Cardiac muscle cell (in vitro differentiated cells and primary cell): ENCODE measurements at regions not wholly inside any gene's neighbourhood (a gene's known extent, or its start where the extent isn't known, plus 50 kb on each side); places are given as distances from the start of the nearest gene placed in this dataset.

Experiments used
- DNase-seq, 2 donors: peaks; one replicate each; pipeline versions ENCODE4 v3.0.0 to v3.0.0-alpha.2; 2010 to 2017; ENCODE audit warnings: low read depth in 1 of 2, low spot score in 1 of 2
- H3K27ac ChIP-seq: fragments of 200-600 bp; sonication (generic); 2 replicates; pipeline ENCODE4 v1.5.1; 2016
- H3K27me3 ChIP-seq: fragments of 200-600 bp; sonication (generic); 2 replicates; pipeline ENCODE4 v1.6.0; 2016; ENCODE audit warnings: control low read depth
- H3K36me3 ChIP-seq: fragments of 200-600 bp; sonication (generic); 2 replicates; pipeline ENCODE4 v1.5.1; 2016; ENCODE audit warnings: control low read depth
- H3K4me1 ChIP-seq: fragments of 200-600 bp; sonication (generic); 2 replicates; pipeline ENCODE4 v1.8.1; 2017; ENCODE audit warnings: low read depth, mild to moderate bottlenecking, mixed run types
- H3K4me3 ChIP-seq: fragments of 200-600 bp; sonication (generic); 2 replicates; pipeline ENCODE4 v1.5.1; 2016; ENCODE audit warnings: mild to moderate bottlenecking
- H3K9me3 ChIP-seq: fragments of 200-600 bp; sonication (generic); 2 replicates; pipeline ENCODE4 v1.5.1; 2017; ENCODE audit warnings: low read depth, mild to moderate bottlenecking, control low read depth
- CTCF ChIP-seq: IDR thresholded peaks from 2 replicates; pipeline ENCODE4 v1.5.1; 2012; ENCODE audit warnings: low read depth, mild to moderate bottlenecking, low read length

- H3K4me3 ChIP-seq: no peak overlapping the region
- no peaks in the 10 kb centered on the region for H3K27me3 ChIP-seq
- no peak for TF ChIP-seq CTCF
- no peak overlapping the region for H3K27ac ChIP-seq
- H3K36me3 ChIP-seq: no peaks in the 10 kb centered on the region
- no peak for DNase-seq
- H3K9me3 ChIP-seq: no peaks in the 10 kb centered on the region
- H3K4me1 ChIP-seq: no peaks in the 10 kb centered on the region
Measured at GRCh38 chr9:113754739-113755138, 121.4 kb upstream of the ZNF618 start.

- DNase-seq: no peak
- Histone ChIP-seq H3K27me3 (no peaks in the 10 kb centered on the region), H3K36me3 (no peaks in the 10 kb centered on the region), H3K4me3 (no peak overlapping the region), H3K9me3 (no peaks in the 10 kb centered on the region), H3K4me1 (no peaks in the 10 kb centered on the region), H3K27ac (no peak overlapping the region)
- TF ChIP-seq CTCF: no peak
Measured at GRCh38 chr9:113755433-113755832, 120.7 kb upstream of the ZNF618 start.

- peak in 1 of 2 donors; percentile 15 for DNase-seq
- Histone ChIP-seq H3K4me3 (no peak overlapping the region), H3K27me3 (no peaks in the 10 kb centered on the region), H3K9me3 (no peaks in the 10 kb centered on the region), H3K4me1 (no peaks in the 10 kb centered on the region), H3K36me3 (no peaks in the 10 kb centered on the region), H3K27ac (no peak overlapping the region)
- no peak for TF ChIP-seq CTCF
Measured at GRCh38 chr9:113756476-113757192, 119.5 kb upstream of the ZNF618 start.

GRCh38 chr9:113763429-113763828, 112.7 kb upstream of the ZNF618 start:
- no peak for DNase-seq
- Histone ChIP-seq H3K9me3 (no peaks in the 10 kb centered on the region), H3K27me3 (no peaks in the 10 kb centered on the region), H3K4me1 (no peaks in the 10 kb centered on the region), H3K4me3 (no peak overlapping the region), H3K27ac (no peak overlapping the region), H3K36me3 (no peaks in the 10 kb centered on the region)
- TF ChIP-seq CTCF: no peak

GRCh38 chr9:113764572-113764971, 111.5 kb upstream of the ZNF618 start:
- DNase-seq: no peak
- Histone ChIP-seq H3K36me3 (no peaks in the 10 kb centered on the region), H3K9me3 (no peaks in the 10 kb centered on the region), H3K27me3 (no peaks in the 10 kb centered on the region), H3K27ac (no peak overlapping the region), H3K4me3 (no peak overlapping the region), H3K4me1 (no peaks in the 10 kb centered on the region)
- no peak for TF ChIP-seq CTCF

- Histone ChIP-seq H3K36me3 (no peaks in the 10 kb centered on the region), H3K4me1 (no peaks in the 10 kb centered on the region), H3K4me3 (no peak overlapping the region), H3K27me3 (no peaks in the 10 kb centered on the region), H3K27ac (no peak overlapping the region), H3K9me3 (no peaks in the 10 kb centered on the region)
- no peak for TF ChIP-seq CTCF
- DNase-seq: no peak
Measured at GRCh38 chr9:113769412-113769811, 106.7 kb upstream of the ZNF618 start.
